ENCODE measurements at regions not wholly inside any gene's neighbourhood (a gene's known extent, or its start where the extent isn't known, plus 50 kb on each side); places are given as distances from the start of the nearest gene placed in this dataset.

- H3K4me1 Mint-ChIP-seq (ENCODE audit: unreplicated experiment): peaks cover 5% of the 10 kb centered on the region
- no peak for TF ChIP-seq CTCF (conservative IDR thresholded peaks at IDR 0.05)
- peaks cover 2% of the 10 kb centered on the region for H3K9me3 Mint-ChIP-seq
- no peak overlapping the region for H3K27ac Mint-ChIP-seq
- no peak overlapping the region for H3K4me3 Mint-ChIP-seq
- H3K27me3 Mint-ChIP-seq: peaks cover 19% of the 10 kb centered on the region
- no peaks in the 10 kb centered on the region for H3K36me3 Mint-ChIP-seq
- DNase-seq (ENCODE audit: extremely low spot score, unreplicated experiment): no peak
These were observed 626.1 kb downstream of the TMEM114 start for GRCh38 chr16:7964167-7964566.

GRCh38 chr16:7962091-7962879 lies 628.0 kb downstream of the TMEM114 start:
- H3K4me3 Mint-ChIP-seq: no peak overlapping the region
- DNase-seq (ENCODE audit: extremely low spot score, unreplicated experiment): no peak
- H3K27me3 Mint-ChIP-seq: peaks cover 20% of the 10 kb centered on the region
- peaks cover 4% of the 10 kb centered on the region for H3K9me3 Mint-ChIP-seq
- TF ChIP-seq CTCF (conservative IDR thresholded peaks at IDR 0.05): no peak
- peaks cover 5% of the 10 kb centered on the region for H3K4me1 Mint-ChIP-seq (ENCODE audit: unreplicated experiment)
- no peaks in the 10 kb centered on the region for H3K36me3 Mint-ChIP-seq
- H3K27ac Mint-ChIP-seq: no peak overlapping the region

GRCh38 chr16:7957151-7957550 lies 624.5 kb downstream of the RBFOX1 start:
- Mint-ChIP-seq H3K27me3 (peaks cover 22% of the 10 kb centered on the region), H3K4me3 (no peak overlapping the region), H3K27ac (no peak overlapping the region), H3K36me3 (no peaks in the 10 kb centered on the region), H3K9me3 (peaks cover 4% of the 10 kb centered on the region), H3K4me1 (ENCODE audit: unreplicated experiment) (no peaks in the 10 kb centered on the region)
- DNase-seq (ENCODE audit: extremely low spot score, unreplicated experiment): no peak
- no peak for TF ChIP-seq CTCF (conservative IDR thresholded peaks at IDR 0.05)

GRCh38 chr16:7953360-7953759 lies 620.7 kb downstream of the RBFOX1 start:
- no peaks in the 10 kb centered on the region for H3K4me1 Mint-ChIP-seq (ENCODE audit: unreplicated experiment)
- no peak for TF ChIP-seq CTCF (conservative IDR thresholded peaks at IDR 0.05)
- no peak overlapping the region for H3K27ac Mint-ChIP-seq
- no peaks in the 10 kb centered on the region for H3K36me3 Mint-ChIP-seq
- H3K9me3 Mint-ChIP-seq: no peaks in the 10 kb centered on the region
- peaks cover 12% of the 10 kb centered on the region for H3K27me3 Mint-ChIP-seq
- no peak overlapping the region for H3K4me3 Mint-ChIP-seq
- DNase-seq (ENCODE audit: extremely low spot score, unreplicated experiment): no peak

GRCh38 chr16:7946142-7946541 lies 613.5 kb downstream of the RBFOX1 start:
- TF ChIP-seq CTCF (conservative IDR thresholded peaks at IDR 0.05): no peak
- H3K9me3 Mint-ChIP-seq: no peaks in the 10 kb centered on the region
- H3K4me3 Mint-ChIP-seq: no peak overlapping the region
- H3K27ac Mint-ChIP-seq: no peak overlapping the region
- no peak for DNase-seq (ENCODE audit: extremely low spot score, unreplicated experiment)
- H3K4me1 Mint-ChIP-seq (ENCODE audit: unreplicated experiment): no peaks in the 10 kb centered on the region
- H3K36me3 Mint-ChIP-seq: no peaks in the 10 kb centered on the region
- peaks cover 4% of the 10 kb centered on the region for H3K27me3 Mint-ChIP-seq
